ENCODE measurements at regions not wholly inside any gene's neighbourhood (a gene's known extent, or its start where the extent isn't known, plus 50 kb on each side); places are given as distances from the start of the nearest gene placed in this dataset.

GRCh38 chr11:15794361-15795150 lies 561.8 kb downstream of the SOX6 start:
- no peaks in the 10 kb centered on the region for H3K36me3 Mint-ChIP-seq (ENCODE audit: unreplicated experiment)
- no peak for DNase-seq (ENCODE audit: extremely low spot score, unreplicated experiment)
- H3K4me3 Mint-ChIP-seq (ENCODE audit: unreplicated experiment), result no peak overlapping the region
- no peaks in the 10 kb centered on the region for H3K27me3 Mint-ChIP-seq (ENCODE audit: unreplicated experiment)
- H3K9me3 Mint-ChIP-seq (ENCODE audit: unreplicated experiment), result peaks cover 17% of the 10 kb centered on the region
- peaks cover 1% of the 10 kb centered on the region for H3K4me1 Mint-ChIP-seq (ENCODE audit: unreplicated experiment)
- TF ChIP-seq, protein P1, sequence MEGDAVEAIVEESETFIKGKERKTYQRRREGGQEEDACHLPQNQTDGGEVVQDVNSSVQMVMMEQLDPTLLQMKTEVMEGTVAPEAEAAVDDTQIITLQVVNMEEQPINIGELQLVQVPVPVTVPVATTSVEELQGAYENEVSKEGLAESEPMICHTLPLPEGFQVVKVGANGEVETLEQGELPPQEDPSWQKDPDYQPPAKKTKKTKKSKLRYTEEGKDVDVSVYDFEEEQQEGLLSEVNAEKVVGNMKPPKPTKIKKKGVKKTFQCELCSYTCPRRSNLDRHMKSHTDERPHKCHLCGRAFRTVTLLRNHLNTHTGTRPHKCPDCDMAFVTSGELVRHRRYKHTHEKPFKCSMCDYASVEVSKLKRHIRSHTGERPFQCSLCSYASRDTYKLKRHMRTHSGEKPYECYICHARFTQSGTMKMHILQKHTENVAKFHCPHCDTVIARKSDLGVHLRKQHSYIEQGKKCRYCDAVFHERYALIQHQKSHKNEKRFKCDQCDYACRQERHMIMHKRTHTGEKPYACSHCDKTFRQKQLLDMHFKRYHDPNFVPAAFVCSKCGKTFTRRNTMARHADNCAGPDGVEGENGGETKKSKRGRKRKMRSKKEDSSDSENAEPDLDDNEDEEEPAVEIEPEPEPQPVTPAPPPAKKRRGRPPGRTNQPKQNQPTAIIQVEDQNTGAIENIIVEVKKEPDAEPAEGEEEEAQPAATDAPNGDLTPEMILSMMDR (IDR thresholded peaks at IDR 0.05), result no peak
- H3K27ac Mint-ChIP-seq (ENCODE audit: unreplicated experiment), result no peak overlapping the region

GRCh38 chr11:15795378-15795777 lies 561.0 kb downstream of the SOX6 start:
- no peak overlapping the region for H3K4me3 Mint-ChIP-seq (ENCODE audit: unreplicated experiment)
- no peak overlapping the region for H3K27ac Mint-ChIP-seq (ENCODE audit: unreplicated experiment)
- no peaks in the 10 kb centered on the region for H3K36me3 Mint-ChIP-seq (ENCODE audit: unreplicated experiment)
- H3K9me3 Mint-ChIP-seq (ENCODE audit: unreplicated experiment), result peaks cover 17% of the 10 kb centered on the region
- TF ChIP-seq, protein P1 (IDR thresholded peaks at IDR 0.05), result no peak
- DNase-seq (ENCODE audit: extremely low spot score, unreplicated experiment), result no peak
- no peaks in the 10 kb centered on the region for H3K27me3 Mint-ChIP-seq (ENCODE audit: unreplicated experiment)
- H3K4me1 Mint-ChIP-seq (ENCODE audit: unreplicated experiment), result peaks cover 9% of the 10 kb centered on the region

DNA sequence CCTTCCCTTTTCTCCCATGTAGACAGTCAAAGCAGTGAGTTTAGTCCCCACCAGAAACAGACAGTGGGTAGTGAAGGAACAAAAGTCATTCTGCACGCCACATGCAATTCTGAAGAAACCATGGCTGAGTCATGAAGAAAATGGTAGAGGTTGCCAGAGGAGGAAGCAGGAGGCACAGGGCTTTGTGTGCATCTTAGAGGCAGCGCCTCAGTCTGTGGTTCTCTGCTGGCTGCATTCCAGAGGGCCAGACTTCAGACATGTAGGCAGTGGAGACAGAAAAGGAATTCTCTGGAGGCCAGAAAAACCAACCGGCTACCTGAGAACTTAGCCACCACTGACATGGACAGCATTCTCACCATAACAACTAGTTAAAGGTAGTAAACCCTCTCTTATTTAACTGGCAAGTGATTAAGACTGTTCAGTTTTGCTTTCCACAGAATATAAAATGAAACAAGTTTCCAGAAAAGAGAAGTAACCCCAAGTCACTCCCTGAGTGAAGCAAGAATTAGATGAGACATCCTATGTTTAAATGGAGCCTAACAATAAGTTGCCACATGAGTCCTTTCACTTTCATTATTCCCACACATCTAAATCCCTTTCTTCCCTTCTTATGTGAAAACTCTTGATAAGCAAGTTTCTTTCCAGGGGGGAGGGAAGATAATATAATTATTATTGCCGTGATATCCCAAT lies 556.1 kb downstream of the SOX6 start:
- H3K9me3 Mint-ChIP-seq (ENCODE audit: unreplicated experiment), result no peaks in the 10 kb centered on the region
- TF ChIP-seq, protein P1 (IDR thresholded peaks at IDR 0.05), result no peak
- H3K27ac Mint-ChIP-seq (ENCODE audit: unreplicated experiment), result peak overlapping the region; percentile 84
- no peak for DNase-seq (ENCODE audit: extremely low spot score, unreplicated experiment)
- H3K4me3 Mint-ChIP-seq (ENCODE audit: unreplicated experiment), result no peak overlapping the region
- no peaks in the 10 kb centered on the region for H3K27me3 Mint-ChIP-seq (ENCODE audit: unreplicated experiment)
- H3K4me1 Mint-ChIP-seq (ENCODE audit: unreplicated experiment), result peaks cover 34% of the 10 kb centered on the region
- no peaks in the 10 kb centered on the region for H3K36me3 Mint-ChIP-seq (ENCODE audit: unreplicated experiment)

- no peaks in the 10 kb centered on the region for H3K27me3 Mint-ChIP-seq (ENCODE audit: unreplicated experiment)
- TF ChIP-seq, protein P1 (IDR thresholded peaks at IDR 0.05), result no peak
- peak overlapping the region; percentile 84 for H3K27ac Mint-ChIP-seq (ENCODE audit: unreplicated experiment)
- H3K4me3 Mint-ChIP-seq (ENCODE audit: unreplicated experiment), result no peak overlapping the region
- no peak for DNase-seq (ENCODE audit: extremely low spot score, unreplicated experiment)
- no peaks in the 10 kb centered on the region for H3K36me3 Mint-ChIP-seq (ENCODE audit: unreplicated experiment)
- H3K9me3 Mint-ChIP-seq (ENCODE audit: unreplicated experiment), result no peaks in the 10 kb centered on the region
- H3K4me1 Mint-ChIP-seq (ENCODE audit: unreplicated experiment), result peaks cover 34% of the 10 kb centered on the region
These were observed 555.2 kb downstream of the SOX6 start for GRCh38 chr11:15801126-15801525.

GRCh38 chr11:15801616-15802015 lies 554.7 kb downstream of the SOX6 start:
- Mint-ChIP-seq H3K27ac (ENCODE audit: unreplicated experiment) (peak overlapping the region; percentile 84), H3K4me1 (ENCODE audit: unreplicated experiment) (peaks cover 34% of the 10 kb centered on the region), H3K9me3 (ENCODE audit: unreplicated experiment) (no peaks in the 10 kb centered on the region), H3K27me3 (ENCODE audit: unreplicated experiment) (no peaks in the 10 kb centered on the region), H3K36me3 (ENCODE audit: unreplicated experiment) (no peaks in the 10 kb centered on the region), H3K4me3 (ENCODE audit: unreplicated experiment) (no peak overlapping the region)
- TF ChIP-seq, protein P1 (IDR thresholded peaks at IDR 0.05), result no peak
- DNase-seq (ENCODE audit: extremely low spot score, unreplicated experiment), result no peak

Data from osteocyte (in vitro differentiated cells).